T-helper 2 cell treated with Interferon-gamma antibody and Interleukin-4, amounts not matched to agents 5 μg/mL and 100 μg/mL, for 36 hours (primary cell): ENCODE measurements at regions not wholly inside any gene's neighbourhood (a gene's known extent, or its start where the extent isn't known, plus 50 kb on each side); places are given as distances from the start of the nearest gene placed in this dataset.
A peak's percentile ranks its signal among the peaks of the same experiment; 100 is the strongest.

Source experiments
- DNase-seq: peaks from one replicate; pipeline ENCODE4 v3.0.0; 2021; ENCODE audit warnings: low spot score
- H3K27ac Mint-ChIP-seq: one replicate; pipeline ENCODE4 v1.8.0; 2021; ENCODE audit warnings: mild to moderate bottlenecking, mixed read lengths
- H3K27me3 Mint-ChIP-seq: one replicate; pipeline ENCODE4 v1.8.0; 2021; ENCODE audit warnings: low read depth, mixed read lengths
- H3K36me3 Mint-ChIP-seq: one replicate; pipeline ENCODE4 v1.8.0; 2021; ENCODE audit warnings: low read depth, mixed read lengths
- H3K4me1 Mint-ChIP-seq: one replicate; pipeline ENCODE4 v1.8.0; 2021; ENCODE audit warnings: low read depth, mixed read lengths
- H3K4me3 Mint-ChIP-seq: one replicate; pipeline ENCODE4 v1.8.0; 2022; ENCODE audit warnings: mild to moderate bottlenecking, moderate library complexity, mixed read lengths
- H3K9me3 Mint-ChIP-seq: one replicate; pipeline ENCODE4 v1.8.0; 2021; ENCODE audit warnings: mixed read lengths

GRCh38 chr1:185631843-185632242 lies 102.3 kb upstream of the HMCN1 start:
- Mint-ChIP-seq H3K4me3 (no peak overlapping the region), H3K36me3 (peaks cover 10% of the 10 kb centered on the region), H3K9me3 (peaks cover 19% of the 10 kb centered on the region), H3K27ac (no peak overlapping the region), H3K27me3 (no peaks in the 10 kb centered on the region), H3K4me1 (peaks cover 10% of the 10 kb centered on the region)
- DNase-seq, result no peak

- Mint-ChIP-seq H3K4me1 (peaks cover 4% of the 10 kb centered on the region), H3K27ac (no peak overlapping the region), H3K9me3 (peaks cover 18% of the 10 kb centered on the region), H3K27me3 (no peaks in the 10 kb centered on the region), H3K36me3 (peaks cover 4% of the 10 kb centered on the region), H3K4me3 (no peak overlapping the region)
- DNase-seq, result no peak
Observed at GRCh38 chr1:185627761-185628501, 106.3 kb upstream of the HMCN1 start.

GRCh38 chr1:185627171-185627570 lies 107.0 kb upstream of the HMCN1 start:
- Mint-ChIP-seq H3K36me3 (peaks cover 4% of the 10 kb centered on the region), H3K9me3 (peaks cover 21% of the 10 kb centered on the region), H3K4me3 (no peak overlapping the region), H3K27ac (no peak overlapping the region), H3K27me3 (no peaks in the 10 kb centered on the region), H3K4me1 (peaks cover 4% of the 10 kb centered on the region)
- no peak for DNase-seq

- peaks cover 4% of the 10 kb centered on the region for H3K4me1 Mint-ChIP-seq
- peaks cover 4% of the 10 kb centered on the region for H3K36me3 Mint-ChIP-seq
- no peak for DNase-seq
- no peak overlapping the region for H3K4me3 Mint-ChIP-seq
- no peaks in the 10 kb centered on the region for H3K27me3 Mint-ChIP-seq
- no peak overlapping the region for H3K27ac Mint-ChIP-seq
- peaks cover 21% of the 10 kb centered on the region for H3K9me3 Mint-ChIP-seq
Observed at GRCh38 chr1:185626344-185626743, 107.8 kb upstream of the HMCN1 start.

- H3K4me3 Mint-ChIP-seq, result no peak overlapping the region
- H3K4me1 Mint-ChIP-seq, result peaks cover 11% of the 10 kb centered on the region
- no peak for DNase-seq
- no peaks in the 10 kb centered on the region for H3K27me3 Mint-ChIP-seq
- H3K9me3 Mint-ChIP-seq, result peaks cover 18% of the 10 kb centered on the region
- H3K36me3 Mint-ChIP-seq, result peaks cover 12% of the 10 kb centered on the region
- H3K27ac Mint-ChIP-seq, result no peak overlapping the region
Observed at GRCh38 chr1:185610954-185611353, 123.2 kb upstream of the HMCN1 start.

GRCh38 chr1:185608177-185608576 lies 126.0 kb upstream of the HMCN1 start:
- Mint-ChIP-seq H3K27me3 (no peaks in the 10 kb centered on the region), H3K36me3 (peaks cover 7% of the 10 kb centered on the region), H3K9me3 (peaks cover 1% of the 10 kb centered on the region), H3K4me1 (peaks cover 11% of the 10 kb centered on the region), H3K27ac (no peak overlapping the region), H3K4me3 (no peak overlapping the region)
- DNase-seq, result no peak

GRCh38 chr1:185603158-185603557 lies 131.0 kb upstream of the HMCN1 start:
- H3K36me3 Mint-ChIP-seq, result peaks cover 2% of the 10 kb centered on the region
- H3K27ac Mint-ChIP-seq, result no peak overlapping the region
- no peaks in the 10 kb centered on the region for H3K9me3 Mint-ChIP-seq
- no peaks in the 10 kb centered on the region for H3K27me3 Mint-ChIP-seq
- no peak for DNase-seq
- peaks cover 8% of the 10 kb centered on the region for H3K4me1 Mint-ChIP-seq
- no peak overlapping the region for H3K4me3 Mint-ChIP-seq

- Mint-ChIP-seq H3K4me3 (no peak overlapping the region), H3K27me3 (no peaks in the 10 kb centered on the region), H3K27ac (no peak overlapping the region), H3K9me3 (no peaks in the 10 kb centered on the region), H3K4me1 (peaks cover 7% of the 10 kb centered on the region), H3K36me3 (no peaks in the 10 kb centered on the region)
- DNase-seq, result no peak
Observed at GRCh38 chr1:185601189-185601588, 133.0 kb upstream of the HMCN1 start.

- Mint-ChIP-seq H3K36me3 (no peaks in the 10 kb centered on the region), H3K27me3 (no peaks in the 10 kb centered on the region), H3K4me1 (peaks cover 12% of the 10 kb centered on the region), H3K9me3 (no peaks in the 10 kb centered on the region), H3K27ac (no peak overlapping the region), H3K4me3 (no peak overlapping the region)
- DNase-seq, result no peak
Observed at GRCh38 chr1:185600641-185601040, 133.6 kb upstream of the HMCN1 start.

GRCh38 chr1:185598332-185598731 lies 135.9 kb upstream of the HMCN1 start:
- no peak for DNase-seq
- Mint-ChIP-seq H3K27ac (no peak overlapping the region), H3K27me3 (no peaks in the 10 kb centered on the region), H3K4me1 (peaks cover 19% of the 10 kb centered on the region), H3K4me3 (no peak overlapping the region), H3K36me3 (peaks cover 2% of the 10 kb centered on the region), H3K9me3 (no peaks in the 10 kb centered on the region)

- H3K4me3 Mint-ChIP-seq, result no peak overlapping the region
- H3K9me3 Mint-ChIP-seq, result peaks cover 5% of the 10 kb centered on the region
- no peak overlapping the region for H3K27ac Mint-ChIP-seq
- no peak for DNase-seq
- peaks cover 30% of the 10 kb centered on the region for H3K4me1 Mint-ChIP-seq
- no peaks in the 10 kb centered on the region for H3K27me3 Mint-ChIP-seq
- peaks cover 4% of the 10 kb centered on the region for H3K36me3 Mint-ChIP-seq
Observed at GRCh38 chr1:185595835-185596667, 138.1 kb upstream of the HMCN1 start.

GRCh38 chr1:185594786-185595410 lies 139.3 kb upstream of the HMCN1 start:
- Mint-ChIP-seq H3K27me3 (no peaks in the 10 kb centered on the region), H3K9me3 (peaks cover 15% of the 10 kb centered on the region), H3K4me1 (peaks cover 32% of the 10 kb centered on the region), H3K4me3 (no peak overlapping the region), H3K27ac (peak overlapping the region; percentile 32), H3K36me3 (peaks cover 6% of the 10 kb centered on the region)
- no peak for DNase-seq

GRCh38 chr1:185593271-185593670 lies 140.9 kb upstream of the HMCN1 start:
- Mint-ChIP-seq H3K9me3 (peaks cover 15% of the 10 kb centered on the region), H3K4me1 (peaks cover 26% of the 10 kb centered on the region), H3K27me3 (no peaks in the 10 kb centered on the region), H3K4me3 (no peak overlapping the region), H3K36me3 (peaks cover 6% of the 10 kb centered on the region), H3K27ac (no peak overlapping the region)
- DNase-seq, result no peak

GRCh38 chr1:185585770-185586169 lies 148.4 kb upstream of the HMCN1 start:
- Mint-ChIP-seq H3K36me3 (peaks cover 14% of the 10 kb centered on the region), H3K27me3 (no peaks in the 10 kb centered on the region), H3K27ac (no peak overlapping the region), H3K9me3 (peaks cover 49% of the 10 kb centered on the region), H3K4me3 (no peak overlapping the region), H3K4me1 (no peaks in the 10 kb centered on the region)
- DNase-seq, result no peak
